GM10266 (cell line): ENCODE measurements at regions not wholly inside any gene's neighbourhood (a gene's known extent, or its start where the extent isn't known, plus 50 kb on each side); places are given as distances from the start of the nearest gene placed in this dataset.

ENCODE experiments used
- DNase-seq: peaks from one replicate; pipeline ENCODE4 v3.0.0; 2012; ENCODE audit errors: extremely low spot score
- CTCF ChIP-seq: IDR thresholded peaks from 2 replicates; pipeline ENCODE4 v1.5.1; 2012; ENCODE audit warnings: mild to moderate bottlenecking, low read depth; ENCODE audit not compliant: control insufficient read depth, insufficient read depth; ENCODE audit errors: missing control alignments

GRCh38 chr21:35321322-35322200 lies 272.5 kb upstream of the RUNX1 start:
- TF ChIP-seq CTCF: no peak
- peak; percentile 7 for DNase-seq

GRCh38 chr21:35319684-35320283 lies 270.7 kb upstream of the RUNX1 start:
- DNase-seq: no peak
- no peak for TF ChIP-seq CTCF

- DNase-seq: no peak
- TF ChIP-seq CTCF: no peak
These were observed 267.8 kb upstream of the RUNX1 start for GRCh38 chr21:35316933-35317332.

GRCh38 chr21:35316456-35316855 lies 267.4 kb upstream of the RUNX1 start:
- DNase-seq: no peak
- no peak for TF ChIP-seq CTCF

GRCh38 chr21:35314857-35315582 lies 265.9 kb upstream of the RUNX1 start:
- no peak for TF ChIP-seq CTCF
- no peak for DNase-seq

- DNase-seq: no peak
- no peak for TF ChIP-seq CTCF
These were observed 262.9 kb upstream of the RUNX1 start for GRCh38 chr21:35311985-35312384.
